NCI-H2029 (cell line): ENCODE measurements at regions not wholly inside any gene's neighbourhood (a gene's known extent, or its start where the extent isn't known, plus 50 kb on each side); places are given as distances from the start of the nearest gene placed in this dataset.

Experiments used
- DNase-seq: peaks from one replicate; lab custom pipeline; 2025; lab: John Stamatoyannopoulos, UW

DNA sequence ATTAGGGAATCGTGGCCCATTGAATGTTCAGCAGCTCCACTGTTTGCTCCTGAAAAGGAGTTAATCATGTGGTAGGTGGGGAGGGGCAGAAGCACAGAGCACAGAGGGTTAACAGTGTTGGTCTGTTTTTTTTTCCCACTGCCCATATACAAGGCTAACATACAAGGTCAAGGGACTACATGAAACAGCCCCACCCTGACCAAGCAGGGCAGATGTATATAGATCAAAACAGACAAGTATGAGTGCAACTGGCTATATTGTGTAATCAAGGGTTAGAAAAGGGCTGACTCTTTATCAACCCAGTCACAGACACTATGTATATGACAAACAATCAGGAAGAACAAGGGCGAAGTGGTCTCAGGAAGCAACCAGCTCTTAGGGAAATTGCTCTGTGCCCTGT, 186.6 kb upstream of the CDH11 start:
- DNase-seq = no peak

DNA sequence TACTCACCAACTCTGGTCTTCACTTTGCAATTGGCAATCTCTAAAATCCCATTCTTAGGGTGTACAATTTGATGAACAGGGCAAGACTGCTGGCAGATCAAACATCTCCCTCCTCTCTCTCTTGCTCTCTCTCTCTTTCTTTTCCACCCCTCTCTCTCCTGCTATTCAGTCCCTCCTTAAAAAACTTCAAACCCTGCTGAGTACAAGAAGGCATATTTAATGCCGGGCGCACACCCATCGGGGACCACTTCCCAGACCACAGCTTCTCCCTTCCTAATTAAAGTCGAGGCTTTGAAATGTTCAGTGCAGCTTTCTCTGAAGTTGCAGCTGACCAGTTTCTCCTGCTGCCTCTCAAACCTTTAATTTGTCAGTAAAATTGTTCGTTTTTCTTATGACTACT, 185.4 kb upstream of the CDH11 start:
- DNase-seq = no peak

DNA sequence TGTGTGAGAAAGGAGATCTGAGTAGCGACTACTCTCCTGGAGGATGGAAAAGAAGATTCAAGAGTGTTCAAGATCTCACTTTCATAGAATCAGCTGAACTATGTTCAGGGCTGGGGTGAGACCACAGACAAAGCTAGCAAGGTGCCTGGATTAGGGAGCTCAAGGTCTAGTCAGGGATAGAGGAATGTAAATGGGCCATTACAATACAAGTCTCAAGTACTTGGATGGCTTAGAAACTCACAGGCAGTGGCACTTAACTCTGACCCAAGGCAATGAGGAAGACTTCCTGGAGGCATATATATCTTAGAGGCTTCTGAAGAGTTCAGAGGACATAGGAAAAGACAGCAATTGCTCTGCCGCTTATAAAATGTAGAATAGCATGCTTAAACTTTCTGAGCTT, 184.9 kb upstream of the CDH11 start:
- no peak for DNase-seq

DNA sequence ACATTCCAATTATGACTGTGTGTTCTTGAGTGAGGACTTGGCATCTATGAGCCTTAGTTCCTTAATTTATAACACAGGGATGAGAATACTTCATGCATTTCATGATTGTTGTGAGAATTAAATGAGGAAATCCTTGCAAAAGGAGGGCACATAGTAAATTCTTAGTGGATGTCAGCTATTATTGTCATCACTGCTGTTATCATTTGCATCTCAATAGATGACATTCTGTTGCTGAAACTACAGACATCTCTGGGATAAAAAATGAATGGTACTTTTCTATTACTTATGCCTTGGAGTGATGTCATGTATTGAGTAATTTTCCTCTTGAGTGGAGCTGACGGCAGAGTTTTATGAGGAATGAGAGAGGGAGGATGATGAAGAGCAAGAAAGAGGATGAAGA, 184.4 kb upstream of the CDH11 start:
- DNase-seq = no peak

DNA sequence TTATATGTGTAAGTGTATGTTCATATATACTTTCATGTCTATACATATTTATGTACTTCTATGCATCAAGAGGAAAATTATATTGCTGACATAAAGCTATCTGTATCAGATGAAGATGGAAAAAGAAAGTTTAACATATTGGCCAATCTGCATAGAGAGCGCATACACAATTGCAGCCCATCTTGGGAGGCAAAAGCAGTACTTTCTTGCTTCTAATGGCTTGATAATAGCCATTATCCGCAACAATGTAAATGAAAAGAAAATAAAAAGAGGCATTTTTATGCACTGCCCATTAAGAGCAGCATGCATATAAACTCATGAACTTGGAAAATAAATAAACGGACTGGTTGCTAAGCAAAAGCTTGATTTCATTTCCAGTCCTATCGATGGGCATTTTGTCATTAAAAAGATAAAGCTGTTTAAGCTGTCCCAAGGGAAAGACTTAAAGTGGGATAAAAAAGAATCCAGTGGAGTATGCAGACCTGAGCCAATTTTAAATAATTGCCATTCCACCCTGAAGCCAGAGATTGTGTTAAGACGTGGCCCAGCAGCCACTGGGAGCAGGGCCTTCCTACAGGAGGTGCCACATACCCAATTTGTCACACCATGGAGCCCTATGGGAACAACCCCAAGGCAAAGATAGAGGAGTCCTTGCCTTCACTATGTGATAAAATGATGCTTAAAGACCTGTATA, 183.6 kb upstream of the CDH11 start:
- DNase-seq = no peak

DNA sequence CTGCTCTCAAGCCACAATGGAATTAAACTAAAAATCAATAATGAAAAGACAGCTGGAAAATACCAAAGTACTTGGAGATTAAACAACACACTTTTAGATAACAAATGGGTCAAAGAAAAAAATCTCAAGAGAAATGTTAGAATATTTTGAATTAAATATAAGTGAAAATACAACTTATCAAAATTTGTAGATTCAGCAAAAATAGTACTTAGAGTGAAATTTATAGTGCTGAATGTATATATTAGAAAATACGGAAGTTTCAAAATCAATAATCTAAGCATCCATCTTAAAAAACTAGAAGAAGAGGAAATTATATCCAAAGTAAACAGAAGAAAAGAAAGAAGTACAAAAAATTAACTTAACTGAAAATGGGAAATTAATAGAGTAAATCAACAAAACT, 179.2 kb upstream of the CDH11 start:
- no peak for DNase-seq

DNA sequence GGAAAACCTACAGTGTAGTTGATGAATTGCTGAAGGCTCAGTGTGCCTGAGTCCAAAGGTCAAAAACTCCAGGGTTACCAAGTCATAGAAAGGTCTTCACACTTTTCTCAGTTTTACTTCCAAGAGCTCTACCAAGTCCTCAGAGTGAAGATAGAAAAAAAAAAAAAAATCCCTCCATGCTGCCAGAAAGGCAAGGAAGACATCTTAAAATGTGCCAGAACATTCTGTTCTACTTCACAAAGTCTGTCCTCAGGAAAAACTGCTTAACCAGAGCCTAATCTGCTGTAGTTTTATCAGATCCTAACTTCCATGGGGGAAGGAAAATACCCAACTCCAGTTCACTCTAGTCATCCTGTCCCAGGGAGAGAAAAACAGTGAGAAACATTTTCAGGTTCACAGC, 175.6 kb upstream of the CDH11 start:
- no peak for DNase-seq

DNA sequence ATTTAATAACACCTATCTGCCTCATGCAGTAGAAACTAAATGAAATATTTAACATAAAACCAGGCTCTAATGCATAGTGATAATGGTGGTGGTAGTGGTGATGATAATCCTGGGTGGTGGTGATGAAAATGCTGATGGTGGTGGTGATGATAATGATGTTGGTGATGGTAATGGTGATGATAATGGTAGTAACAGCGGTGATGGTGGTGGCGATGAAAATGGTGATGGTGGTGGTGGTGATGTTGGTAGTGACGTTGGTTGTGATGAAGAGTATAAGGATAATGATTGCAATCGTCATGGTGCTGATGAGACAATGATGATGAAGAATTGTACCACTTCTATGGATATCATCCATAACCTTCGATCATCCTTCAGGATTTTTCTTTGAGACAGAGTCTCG, 173.7 kb upstream of the CDH11 start:
- DNase-seq = no peak

DNA sequence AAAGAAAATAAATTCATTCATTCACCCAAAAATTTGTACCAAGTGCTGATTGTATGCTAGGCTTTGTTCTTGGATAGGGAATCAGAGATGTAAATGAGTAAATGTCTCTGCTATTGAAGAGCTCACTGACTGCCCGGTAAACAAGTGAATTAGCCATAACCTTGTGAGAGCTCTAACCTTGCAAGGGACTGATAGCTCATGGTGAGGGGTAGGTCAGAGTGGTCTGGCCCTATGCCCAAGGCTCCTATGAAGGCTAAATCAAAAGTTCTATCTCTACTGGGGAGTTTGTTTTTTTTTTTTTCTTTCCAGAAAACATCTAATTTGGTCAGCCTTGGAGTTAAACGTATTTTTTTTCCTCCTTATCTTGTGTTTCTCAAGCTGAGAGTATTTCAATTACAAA, 172.8 kb upstream of the CDH11 start:
- no peak for DNase-seq

DNA sequence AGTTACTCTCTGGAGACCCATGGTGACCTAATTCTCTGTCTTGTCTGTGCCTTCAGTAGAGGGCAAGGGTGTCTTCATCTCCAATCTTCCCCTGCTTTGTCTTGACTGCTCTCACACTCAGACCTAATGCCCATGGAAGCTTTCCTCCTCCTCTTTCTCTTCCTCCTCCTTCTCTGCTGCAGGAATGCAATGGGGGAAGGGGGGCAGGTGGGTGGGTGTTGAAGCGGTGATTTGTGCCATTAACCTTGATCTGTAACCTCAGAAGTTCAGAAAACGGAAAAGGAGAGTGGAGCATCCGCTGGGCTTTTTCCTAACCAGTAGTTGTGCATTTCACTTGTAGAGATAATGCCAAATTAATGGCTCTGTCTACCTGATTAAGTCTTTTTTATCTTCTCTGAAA, 172.3 kb upstream of the CDH11 start:
- DNase-seq = no peak

DNA sequence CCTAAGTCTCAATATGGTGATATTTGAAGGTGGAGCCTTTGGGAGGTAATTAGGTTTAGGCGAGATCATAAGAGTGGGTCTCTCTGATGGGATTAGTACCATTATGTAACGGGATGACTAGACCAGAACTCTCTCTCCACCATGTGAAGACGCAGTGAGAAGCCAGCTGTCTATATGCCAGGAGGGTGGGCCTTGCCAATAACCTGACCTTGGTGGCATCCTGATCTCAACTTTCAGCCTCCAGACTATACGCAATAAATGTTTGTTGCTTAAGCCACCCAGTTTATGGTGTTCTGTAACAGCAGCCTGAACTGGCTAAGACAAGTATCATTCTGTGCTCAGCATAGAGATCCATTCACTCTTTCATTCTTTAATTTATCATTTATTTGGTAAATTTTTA, 167.2 kb upstream of the CDH11 start:
- DNase-seq = no peak

DNA sequence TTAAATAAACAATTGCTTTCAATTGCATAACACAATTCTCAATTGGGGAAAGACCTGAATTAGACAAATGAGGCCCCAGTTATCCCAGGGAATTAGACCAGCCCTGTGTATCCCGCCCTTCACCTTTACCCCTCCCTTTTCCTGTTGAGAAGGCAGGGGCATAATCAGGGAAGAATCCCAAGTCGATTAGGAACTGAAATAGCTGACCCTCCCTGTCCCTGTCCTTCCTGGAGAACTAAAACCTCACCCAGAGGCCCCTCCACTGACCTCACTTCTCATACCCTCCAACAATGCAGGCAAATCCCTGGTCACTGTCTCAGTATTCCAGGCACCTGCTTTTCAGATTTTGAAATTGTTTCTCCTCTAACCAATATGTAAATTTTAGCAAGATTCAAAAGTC, 165.4 kb upstream of the CDH11 start:
- no peak for DNase-seq

DNA sequence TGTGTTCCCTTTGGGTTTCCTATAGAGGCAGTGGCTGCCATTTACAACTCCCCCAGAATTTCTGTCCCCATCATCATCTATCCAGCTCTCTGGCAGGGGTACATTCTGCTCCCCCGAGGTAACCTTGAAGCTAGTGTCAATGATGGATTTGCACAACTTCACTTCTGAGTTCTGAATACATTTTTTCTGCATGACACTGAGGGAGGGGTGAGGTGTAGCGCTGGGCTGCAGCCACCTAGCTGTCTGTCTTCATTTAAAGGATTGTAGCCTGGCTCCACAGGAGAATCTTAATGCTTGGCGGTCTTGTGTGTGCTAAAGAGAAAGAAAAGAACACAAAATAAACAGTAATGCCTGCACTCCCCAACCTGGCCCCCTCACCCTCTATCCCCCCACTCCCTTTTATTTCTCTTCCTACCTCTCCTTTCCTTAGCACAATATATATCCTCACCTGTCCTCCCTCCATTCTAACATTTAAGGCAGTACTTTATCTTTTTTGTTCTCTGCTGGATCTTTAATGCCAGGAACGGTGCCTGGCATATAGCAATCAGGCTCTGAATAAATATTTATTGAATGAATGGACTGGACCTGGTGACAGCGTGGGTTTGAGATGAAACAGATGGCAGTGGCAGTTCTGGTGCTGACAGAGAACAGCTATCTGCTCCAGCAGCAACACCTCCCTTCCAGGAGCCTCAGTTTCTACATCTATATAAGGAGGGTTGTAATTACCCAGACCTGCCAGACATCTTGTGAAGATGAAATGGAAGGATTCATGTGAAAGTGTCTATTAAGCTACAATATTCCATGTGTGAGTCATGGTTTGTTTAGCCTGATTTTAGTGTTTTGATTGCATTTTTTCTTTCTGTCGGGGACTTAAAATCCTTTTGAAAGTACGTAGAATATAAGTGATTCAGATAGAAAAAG, 163.5 kb upstream of the CDH11 start:
- no peak for DNase-seq

DNA sequence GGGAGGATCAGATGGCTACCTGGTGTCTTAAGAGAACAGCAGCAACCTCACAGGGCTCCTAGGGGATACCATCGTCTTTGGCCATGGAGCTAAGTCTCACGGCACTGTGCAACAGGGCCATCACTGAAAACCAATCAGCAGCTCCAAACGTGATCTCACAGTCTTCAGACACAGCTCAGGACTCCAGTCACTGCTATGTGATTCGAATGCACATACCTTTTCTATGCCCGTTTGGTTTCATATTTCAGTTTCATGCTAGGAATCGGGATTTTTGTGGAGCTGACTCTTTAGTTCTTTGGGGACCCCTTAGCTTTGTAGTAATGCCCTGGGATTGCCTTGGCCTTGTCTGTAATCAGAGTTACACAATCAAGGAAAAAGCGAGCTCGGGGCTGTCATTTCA, 162.8 kb upstream of the CDH11 start:
- no peak for DNase-seq

DNA sequence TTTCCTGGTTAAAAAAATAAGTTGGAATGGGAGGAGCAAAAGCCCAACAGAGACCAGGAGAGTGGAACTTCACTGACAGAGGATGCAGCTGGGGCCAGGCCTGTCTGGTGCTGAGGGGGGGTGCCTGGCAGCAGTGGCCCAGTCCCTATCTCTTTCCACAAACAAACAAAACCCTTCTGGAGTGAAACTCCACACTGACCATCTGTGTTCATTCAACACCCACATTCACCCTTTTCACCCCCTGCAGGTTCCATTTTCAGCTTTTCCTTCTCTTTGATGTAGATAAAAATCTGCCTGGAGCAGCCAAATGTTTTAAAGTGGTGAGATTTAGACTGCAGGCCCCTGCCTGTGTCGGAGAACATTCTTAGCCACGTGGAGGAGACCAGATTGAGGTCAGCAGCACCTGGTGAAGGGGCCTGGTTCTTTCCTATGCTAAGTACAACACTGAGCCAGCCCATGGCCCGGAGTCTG, 161.4 kb upstream of the CDH11 start:
- DNase-seq = no peak

DNA sequence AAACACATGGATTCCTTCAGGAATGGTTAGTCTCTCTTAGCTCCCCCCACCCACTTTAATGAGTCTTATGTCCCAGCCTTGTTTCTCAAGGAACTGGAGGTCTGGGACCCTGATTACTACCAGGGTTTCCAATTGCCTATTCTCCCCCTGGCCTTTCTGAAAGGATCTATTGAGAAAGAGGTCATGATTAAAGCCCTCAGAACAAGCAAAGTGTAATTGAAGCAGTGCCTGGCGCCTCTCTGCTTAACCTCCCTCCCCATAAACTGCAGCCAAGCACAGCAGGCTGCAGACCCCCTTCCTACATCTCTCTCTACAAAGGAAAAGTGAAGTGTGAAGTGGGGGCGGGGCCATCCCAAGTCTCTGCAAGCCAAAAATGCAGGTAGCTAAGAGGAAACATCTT, 159.7 kb upstream of the CDH11 start:
- DNase-seq = no peak

DNA sequence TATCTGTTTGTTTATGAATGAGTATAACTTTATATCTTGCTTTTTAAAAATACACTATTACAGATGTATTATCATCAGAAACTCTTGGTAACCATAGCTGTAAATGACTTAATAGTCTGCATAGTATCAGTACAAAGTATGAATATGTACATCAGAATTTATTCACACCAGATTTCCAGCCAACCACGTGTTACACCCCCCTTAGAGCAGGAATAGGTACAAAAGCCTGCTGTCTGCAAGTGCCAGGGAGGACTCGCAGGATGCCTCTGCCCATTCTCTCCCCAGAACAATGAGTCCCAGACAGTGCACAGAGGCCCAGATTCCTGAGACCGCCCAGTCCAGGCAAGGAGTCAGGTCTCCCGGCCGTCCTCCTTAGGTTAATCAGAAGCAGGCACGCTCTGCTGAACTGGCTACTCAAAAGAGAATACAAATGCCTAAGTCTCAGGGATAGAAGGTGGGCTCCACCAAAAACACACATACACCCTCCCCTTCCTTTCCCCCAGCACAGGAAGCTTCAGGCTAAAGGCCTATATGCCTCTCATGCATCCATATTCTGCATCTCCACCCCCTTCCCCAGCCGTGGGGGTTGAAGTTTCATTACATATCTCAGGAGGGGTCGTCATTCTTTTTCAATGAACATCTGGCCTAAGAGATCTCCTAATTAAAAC, 159.1 kb upstream of the CDH11 start:
- no peak for DNase-seq

DNA sequence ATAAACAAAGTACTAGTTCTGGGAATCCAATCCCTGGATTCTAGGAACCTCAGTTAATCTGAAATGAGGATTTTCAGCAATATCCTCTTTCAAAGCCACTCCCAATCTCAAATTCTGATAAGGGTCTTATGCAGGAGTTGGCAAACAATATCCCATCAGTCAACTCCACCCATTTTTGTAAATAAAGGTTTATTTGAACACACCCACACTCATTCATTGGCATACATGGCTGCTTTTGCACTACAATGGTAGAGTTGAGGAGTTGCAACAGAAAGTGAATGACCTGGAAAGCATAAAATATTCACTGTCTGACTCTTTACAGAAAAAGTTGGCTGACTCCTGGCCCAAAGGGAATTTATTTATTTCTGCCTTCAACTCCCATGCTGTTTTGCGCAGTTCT, 157.7 kb upstream of the CDH11 start:
- DNase-seq = no peak

DNA sequence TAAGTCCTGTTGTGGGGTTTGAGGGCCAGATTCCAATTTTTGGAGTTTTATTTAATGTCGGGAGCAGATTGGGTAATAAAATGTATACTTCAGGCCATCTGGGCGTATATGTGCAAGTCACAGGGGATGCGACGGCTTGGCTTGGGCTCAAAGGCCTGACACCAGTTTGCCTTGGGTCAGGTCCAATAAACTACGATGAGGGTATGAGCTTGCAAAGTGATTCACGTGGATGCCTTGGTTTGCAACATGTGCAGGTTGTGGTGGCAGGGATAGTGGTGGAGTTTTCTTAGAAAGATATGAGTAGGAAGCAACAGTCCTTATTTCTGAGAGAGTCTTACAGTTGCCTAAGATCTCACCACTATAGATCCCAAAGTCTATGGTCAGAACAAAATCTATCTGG, 157.0 kb upstream of the CDH11 start:
- DNase-seq = no peak

DNA sequence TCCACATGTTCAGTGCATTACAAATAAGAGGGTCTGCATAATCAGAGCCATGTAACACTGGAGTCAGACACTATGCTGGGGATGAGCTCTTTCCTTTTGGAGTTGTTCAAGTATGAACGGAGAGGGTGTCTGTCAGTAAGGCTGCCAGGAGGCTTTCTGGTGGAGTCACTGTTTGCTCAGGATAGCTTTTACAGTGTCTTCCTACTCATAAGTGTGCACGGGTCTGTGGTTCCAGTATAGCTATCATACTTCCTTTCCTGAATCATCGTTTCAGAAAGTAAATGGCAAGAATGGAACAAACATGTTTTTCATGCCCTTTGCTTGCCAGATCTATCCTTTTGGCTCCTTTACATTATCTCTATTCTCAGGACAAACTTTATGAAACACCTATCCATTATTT, 152.7 kb upstream of the CDH11 start:
- DNase-seq = no peak

DNA sequence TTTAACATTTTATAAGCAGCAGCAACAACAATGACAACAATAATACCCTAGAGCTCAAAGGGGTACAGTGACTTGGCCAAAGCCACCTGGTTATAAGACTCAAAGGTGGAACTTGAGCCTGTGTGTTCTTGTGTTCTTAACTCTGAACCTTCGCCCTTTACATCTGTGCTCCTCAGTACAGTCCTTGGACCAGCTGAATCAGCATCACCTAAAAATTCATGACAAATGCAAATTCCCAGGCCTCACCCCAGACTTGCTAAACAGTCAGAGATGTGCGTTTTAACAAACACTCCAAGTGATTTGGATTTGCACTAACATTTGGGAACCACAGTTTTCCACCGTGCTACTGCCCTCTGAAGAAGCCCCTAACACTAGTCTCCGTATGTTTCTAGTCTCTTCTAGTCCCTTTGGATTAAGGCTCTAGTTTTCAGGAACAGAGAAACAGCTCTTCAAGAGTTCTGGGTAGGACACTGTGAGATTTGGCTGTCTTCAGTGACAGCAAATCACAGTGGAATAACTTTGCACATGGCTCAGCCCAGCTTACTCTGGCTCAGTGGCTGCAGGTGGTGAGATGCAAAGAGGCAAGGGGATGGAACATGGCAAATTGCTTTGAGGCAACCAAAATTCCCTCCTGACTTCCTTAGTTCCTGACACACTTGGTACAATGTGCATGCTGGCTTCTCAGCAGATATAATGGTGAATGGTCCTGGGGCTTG, 151.0 kb upstream of the CDH11 start:
- no peak for DNase-seq

DNA sequence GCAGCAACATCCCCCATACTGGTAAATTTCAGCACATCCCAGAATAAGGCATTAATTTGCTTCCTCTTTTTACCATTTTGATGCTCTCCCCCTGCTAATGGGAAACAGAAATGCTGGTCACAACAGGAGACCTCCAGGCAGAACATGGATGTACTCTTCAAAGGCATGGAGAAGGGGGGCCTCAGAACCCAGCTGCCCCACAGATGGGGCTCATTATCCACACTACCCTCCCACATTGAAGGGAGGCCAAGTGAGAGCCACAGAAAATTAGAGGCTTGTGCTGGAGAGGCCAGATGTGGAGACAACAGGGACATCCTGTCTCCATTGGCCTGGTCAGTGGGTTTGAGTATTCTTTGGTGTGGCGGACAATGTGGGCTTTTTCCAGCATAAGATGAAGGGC, 150.1 kb upstream of the CDH11 start:
- DNase-seq = no peak
